HG02798 (cell line): ENCODE measurements at regions not wholly inside any gene's neighbourhood (a gene's known extent, or its start where the extent isn't known, plus 50 kb on each side); places are given as distances from the start of the nearest gene placed in this dataset.
"Not testable (repeated sequence)": the region's sequence is repeated elsewhere in the genome, so short reads cannot be mapped to it uniquely, and the experiment has no call there.

Source experiments
- ATAC-seq: cut with Tn5 transposase; IDR thresholded peaks from one replicate; pipeline ENCODE4 v1.9.1; 2021; ENCODE audit warnings: mild to moderate bottlenecking; ENCODE audit not compliant: unreplicated experiment, poor library complexity

DNA sequence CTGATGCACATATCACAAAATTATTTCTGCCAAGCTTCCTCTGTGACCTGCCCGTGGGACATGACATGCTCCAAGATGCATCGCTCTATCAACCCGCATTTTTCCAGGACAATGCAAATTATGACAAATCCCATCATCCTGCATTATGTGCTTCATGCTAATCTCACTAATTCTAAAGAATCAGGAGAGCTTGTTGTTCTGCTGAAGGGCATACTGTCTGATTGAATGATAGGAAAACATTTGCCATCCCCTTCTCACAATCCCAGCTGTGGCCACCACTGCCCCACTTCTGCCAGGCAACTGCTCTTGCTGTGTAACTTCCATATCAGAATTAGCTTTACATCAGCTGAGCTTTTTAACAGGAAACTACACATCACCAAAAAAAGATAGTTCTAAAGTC lies 203.5 kb upstream of the NANOGP8 start:
- no peak for ATAC-seq

DNA sequence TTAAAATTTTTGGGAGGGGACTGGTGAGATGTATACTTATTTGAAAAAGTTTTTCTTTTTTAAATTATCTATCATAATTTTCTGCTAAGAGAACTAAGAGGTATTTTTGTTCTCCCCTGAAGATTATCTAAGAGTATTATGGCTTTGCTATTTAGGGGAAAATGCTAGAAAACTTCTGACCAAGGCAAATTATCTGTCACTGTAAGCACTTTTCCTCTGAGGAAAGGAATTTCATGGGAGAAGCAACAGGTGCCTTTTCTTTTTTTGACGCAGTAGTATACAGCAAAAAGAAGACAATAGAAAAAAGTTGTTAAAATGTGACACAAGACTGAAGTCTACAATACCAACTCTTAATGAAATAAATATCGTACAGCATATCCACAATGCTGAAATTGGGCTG lies 201.6 kb upstream of the NANOGP8 start:
- no peak for ATAC-seq

- ATAC-seq: no peak
Measured at GRCh38 chr15:35282965-35283496, 197.9 kb upstream of the NANOGP8 start.

GRCh38 chr15:35281515-35281914 lies 196.4 kb upstream of the NANOGP8 start:
- ATAC-seq: no peak

GRCh38 chr15:35279811-35280210 lies 194.7 kb upstream of the NANOGP8 start:
- ATAC-seq: no peak

- ATAC-seq: no peak
Measured at GRCh38 chr15:35271371-35272043, 186.4 kb upstream of the NANOGP8 start.

DNA sequence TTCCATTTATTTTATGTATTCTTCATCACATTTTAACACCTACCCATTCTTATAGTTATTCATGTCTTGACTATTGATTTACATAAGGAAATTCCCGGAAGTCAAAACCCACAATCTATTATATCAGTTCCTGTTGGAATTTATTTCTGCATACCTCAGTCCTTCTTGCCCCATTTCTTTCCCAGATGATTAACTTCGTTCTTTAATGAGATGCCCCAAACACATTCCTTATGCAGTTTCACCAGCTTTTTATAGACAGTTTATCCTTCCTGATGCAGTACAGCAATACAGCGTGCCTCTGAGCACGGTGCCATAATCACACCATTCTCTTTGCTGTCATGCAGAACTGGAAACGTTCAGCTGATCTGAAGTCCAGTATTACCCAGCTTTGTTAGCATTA lies 175.8 kb upstream of the NANOGP8 start:
- ATAC-seq: no peak

GRCh38 chr15:35260274-35260673 lies 175.2 kb upstream of the NANOGP8 start:
- not testable (repeated sequence) for ATAC-seq

DNA sequence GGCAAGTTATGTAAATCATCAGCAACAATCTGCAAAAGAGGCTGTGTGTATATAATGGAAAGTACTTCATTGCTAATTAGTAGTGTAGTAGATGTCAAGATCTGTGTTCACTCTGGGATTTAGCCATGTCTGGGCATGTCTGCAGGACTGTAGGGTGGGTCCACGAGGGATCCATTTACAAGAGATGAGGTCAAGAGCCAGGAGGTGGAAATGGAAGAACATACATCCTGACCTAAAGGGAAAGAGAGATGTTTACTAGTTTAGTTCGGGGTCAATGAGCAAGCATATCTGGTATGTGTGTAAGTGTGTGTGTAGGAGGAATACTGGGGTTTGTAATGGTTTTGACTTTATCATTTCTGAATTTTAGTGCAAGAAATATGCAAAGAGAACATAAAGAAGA lies 171.5 kb upstream of the NANOGP8 start:
- ATAC-seq: no peak

DNA sequence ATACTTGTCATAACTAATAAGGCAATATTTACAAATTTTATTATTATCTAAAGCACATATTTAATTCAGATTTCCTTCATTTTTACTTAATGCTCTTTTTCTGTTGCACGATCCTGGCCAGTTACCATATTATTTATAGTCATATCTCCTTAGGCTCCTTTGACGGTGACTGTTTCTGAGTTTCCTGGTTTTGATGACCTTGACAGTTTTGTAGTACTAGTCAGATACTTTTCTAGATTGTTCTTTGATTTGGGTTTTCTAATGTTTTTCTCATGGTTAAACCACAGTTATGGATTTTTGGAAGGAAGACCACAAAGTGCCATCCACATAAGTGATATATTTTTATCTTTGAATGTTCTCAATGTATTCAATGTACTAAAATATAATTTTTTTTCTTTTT lies 171.0 kb upstream of the NANOGP8 start:
- ATAC-seq: no peak

- not testable (repeated sequence) for ATAC-seq
Measured at GRCh38 chr15:35254908-35255307, 169.8 kb upstream of the NANOGP8 start.

- no peak for ATAC-seq
Measured at GRCh38 chr15:35254062-35254461, 169.0 kb upstream of the NANOGP8 start.

DNA sequence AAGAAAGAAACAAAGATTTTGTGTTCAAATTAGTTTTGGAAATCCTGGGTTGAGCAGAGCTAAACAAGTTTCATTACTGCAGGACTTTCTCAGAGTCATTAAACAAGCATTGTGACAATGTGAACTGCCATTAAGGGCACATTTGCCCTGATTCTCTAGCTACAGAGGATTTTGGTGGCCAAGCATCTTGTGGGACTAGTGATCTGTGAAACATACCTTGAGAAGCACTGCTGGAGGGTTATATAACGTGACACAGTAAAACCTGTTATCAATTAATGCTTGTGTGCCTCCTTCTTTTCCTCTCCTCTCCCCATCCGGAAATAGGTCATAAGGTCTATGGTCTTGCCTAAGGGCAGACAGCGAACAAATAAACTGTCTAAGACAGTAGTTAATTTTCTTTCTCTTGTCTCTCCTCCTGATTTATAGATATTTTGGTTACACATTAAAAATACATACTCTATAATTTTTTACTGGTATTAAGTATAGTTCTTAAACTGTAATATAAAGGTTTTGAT lies 167.3 kb upstream of the NANOGP8 start:
- ATAC-seq: no peak

- no peak for ATAC-seq
Measured at GRCh38 chr15:35247150-35247549, 162.1 kb upstream of the NANOGP8 start.

GRCh38 chr15:35246451-35246850 lies 161.4 kb upstream of the NANOGP8 start:
- ATAC-seq: no peak

- ATAC-seq: not testable (repeated sequence)
Measured at GRCh38 chr15:35245681-35246080, 160.6 kb upstream of the NANOGP8 start.

DNA sequence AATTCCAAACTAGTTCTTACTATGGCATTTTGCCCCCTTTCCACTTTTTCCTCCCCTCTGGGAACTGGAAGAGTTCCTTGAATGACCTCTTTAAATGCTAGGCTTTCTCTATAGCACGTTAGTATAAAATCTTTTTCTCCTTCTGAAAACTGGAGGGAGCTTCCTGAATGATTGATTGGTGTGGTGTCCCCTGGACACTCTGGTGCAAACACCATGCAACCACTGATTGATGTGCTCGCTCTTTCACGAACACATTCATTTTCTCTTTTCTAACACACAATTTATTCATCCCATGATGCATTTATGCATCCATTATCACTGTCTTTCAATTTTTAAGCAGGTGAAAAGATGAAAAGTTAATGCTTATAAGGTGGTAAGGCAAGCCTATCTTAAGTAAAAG lies 159.1 kb upstream of the NANOGP8 start:
- ATAC-seq: no peak

DNA sequence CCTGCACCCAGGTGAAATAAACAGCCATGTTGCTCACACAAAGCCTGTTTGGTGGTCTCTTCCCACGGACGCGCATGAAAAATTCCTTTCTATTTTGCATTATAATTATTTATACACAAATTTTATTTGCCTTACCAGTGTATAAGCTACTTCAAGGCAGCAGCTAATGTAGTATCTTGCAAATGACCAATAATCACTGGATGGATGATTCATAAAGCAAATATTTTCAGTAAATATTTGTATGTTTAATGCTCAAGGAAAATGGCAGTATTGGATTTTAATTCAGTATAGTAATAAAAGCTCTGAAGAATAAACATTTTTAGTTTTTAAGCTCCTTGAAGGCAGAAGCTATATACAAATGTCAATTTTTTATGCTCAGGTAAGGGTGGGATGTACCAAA lies 158.7 kb upstream of the NANOGP8 start:
- ATAC-seq: no peak

- ATAC-seq: not testable (repeated sequence)
Measured at GRCh38 chr15:35239693-35240092, 154.6 kb upstream of the NANOGP8 start.

DNA sequence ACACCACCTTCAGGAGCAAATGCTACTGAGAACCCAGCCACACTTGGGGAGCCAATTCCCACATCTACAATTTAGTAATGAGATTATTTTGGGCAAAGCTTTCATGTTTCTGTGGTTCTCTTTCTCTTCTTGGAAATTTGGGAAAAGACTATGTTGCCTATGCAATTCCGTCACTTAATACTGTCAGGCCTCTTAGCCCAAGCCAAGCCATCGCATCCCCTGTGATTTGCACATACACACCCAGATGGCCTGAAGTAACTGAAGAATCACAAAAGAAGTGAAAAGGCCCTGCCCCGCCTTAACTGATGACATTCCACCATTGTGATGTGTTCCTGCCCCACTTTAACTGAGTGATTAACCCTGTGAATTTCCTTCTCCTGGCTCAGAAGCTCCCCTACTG lies 153.4 kb upstream of the NANOGP8 start:
- ATAC-seq: not testable (repeated sequence)

DNA sequence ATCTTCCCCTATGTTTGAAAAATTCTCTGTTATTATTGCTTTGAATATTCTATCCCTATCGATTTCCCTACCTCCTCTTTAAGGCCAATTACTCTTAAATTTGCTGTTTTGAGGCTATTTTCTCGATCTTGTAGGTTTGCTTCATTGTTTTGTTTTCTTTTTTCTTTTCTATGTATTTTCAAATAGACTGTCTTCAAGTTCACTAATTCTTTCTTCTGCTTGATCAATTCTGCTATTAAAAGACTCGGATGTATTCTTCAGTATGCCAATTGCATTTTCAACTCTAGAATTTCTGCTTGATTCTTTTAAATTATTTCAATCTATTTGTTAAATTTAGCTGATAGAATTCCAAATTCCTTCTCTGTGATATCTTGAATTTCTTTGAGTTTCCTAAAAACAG lies 144.0 kb upstream of the NANOGP8 start:
- no peak for ATAC-seq

DNA sequence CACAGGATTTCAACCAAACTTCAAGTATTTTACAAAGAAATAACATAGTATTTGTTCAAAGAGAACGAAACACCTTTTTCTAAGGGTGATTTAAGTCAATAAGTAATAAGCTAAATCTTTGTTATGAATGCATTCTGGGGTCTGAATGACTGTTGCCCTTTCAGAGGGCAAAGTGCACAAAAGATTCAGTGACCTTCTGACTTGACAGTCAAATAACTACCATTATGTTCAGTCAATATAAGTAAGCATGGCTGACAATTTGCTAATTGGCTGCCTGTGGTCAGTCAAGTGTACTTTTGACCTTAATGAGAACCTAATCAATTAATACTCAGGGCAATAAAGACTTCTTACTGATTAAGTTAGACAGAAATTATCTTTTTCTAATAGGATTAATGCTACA lies 133.1 kb upstream of the NANOGP8 start:
- no peak for ATAC-seq
